ENCODE measurements at regions not wholly inside any gene's neighbourhood (a gene's known extent, or its start where the extent isn't known, plus 50 kb on each side); places are given as distances from the start of the nearest gene placed in this dataset.

- H3K4me3 ChIP-seq (replicated peaks; ENCODE audit: low read depth, low read length), result no peak overlapping the region
- no peak for DNase-seq (ENCODE audit: low read depth)
- TF ChIP-seq CTCF (IDR thresholded peaks at IDR 0.05; ENCODE audit: low read length, missing control alignments), result no peak
Observed at GRCh38 chr15:25234831-25235230, 204.0 kb downstream of the UBE3A start.

- no peak for TF ChIP-seq CTCF (IDR thresholded peaks at IDR 0.05; ENCODE audit: low read length, missing control alignments)
- DNase-seq (ENCODE audit: low read depth), result no peak
- no peak overlapping the region for H3K4me3 ChIP-seq (replicated peaks; ENCODE audit: low read depth, low read length)
Observed at GRCh38 chr15:25235391-25235790, 203.4 kb downstream of the UBE3A start.

DNA sequence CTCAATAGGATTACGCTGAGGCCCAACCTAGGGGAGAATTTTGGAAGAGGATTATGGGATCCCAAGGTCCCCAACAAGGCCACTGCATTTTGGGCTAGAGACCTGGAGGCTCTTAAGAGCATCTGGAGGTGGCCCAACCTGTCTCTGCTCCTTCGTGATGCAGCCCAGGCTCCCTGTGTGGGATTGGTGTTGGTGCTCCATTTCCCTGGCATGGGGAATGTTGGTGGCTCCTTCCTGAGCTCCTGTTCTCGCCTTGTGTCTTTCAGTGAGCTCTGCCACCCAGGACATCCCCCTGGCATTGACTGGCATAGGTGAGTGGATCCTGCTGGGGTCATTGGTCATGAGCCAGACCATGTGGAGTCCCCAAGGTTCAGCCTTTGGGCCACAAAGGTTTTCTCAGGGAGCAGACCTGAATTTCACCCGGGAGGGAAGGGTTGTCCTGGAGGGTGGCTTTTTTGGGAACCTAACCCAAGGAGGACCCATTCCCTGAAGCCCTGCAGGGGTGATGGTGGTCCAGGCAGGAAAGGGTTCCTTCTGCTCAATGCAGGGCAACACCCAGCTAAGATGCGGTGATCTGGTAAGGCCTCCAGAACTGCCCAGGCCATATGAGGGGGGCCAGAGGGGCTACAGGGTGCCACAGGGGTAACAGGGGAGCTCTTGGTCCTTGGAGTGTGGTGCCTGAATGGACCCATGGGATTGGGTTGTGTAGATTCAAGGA is 202.5 kb downstream of the UBE3A start:
- no peak for DNase-seq (ENCODE audit: low read depth)
- no peak for TF ChIP-seq CTCF (IDR thresholded peaks at IDR 0.05; ENCODE audit: low read length, missing control alignments)
- H3K4me3 ChIP-seq (replicated peaks; ENCODE audit: low read depth, low read length), result no peak overlapping the region

GRCh38 chr15:25236861-25237155 is 202.0 kb downstream of the UBE3A start:
- TF ChIP-seq CTCF (IDR thresholded peaks at IDR 0.05; ENCODE audit: low read length, missing control alignments), result no peak
- H3K4me3 ChIP-seq (replicated peaks; ENCODE audit: low read depth, low read length), result no peak overlapping the region
- no peak for DNase-seq (ENCODE audit: low read depth)

DNA sequence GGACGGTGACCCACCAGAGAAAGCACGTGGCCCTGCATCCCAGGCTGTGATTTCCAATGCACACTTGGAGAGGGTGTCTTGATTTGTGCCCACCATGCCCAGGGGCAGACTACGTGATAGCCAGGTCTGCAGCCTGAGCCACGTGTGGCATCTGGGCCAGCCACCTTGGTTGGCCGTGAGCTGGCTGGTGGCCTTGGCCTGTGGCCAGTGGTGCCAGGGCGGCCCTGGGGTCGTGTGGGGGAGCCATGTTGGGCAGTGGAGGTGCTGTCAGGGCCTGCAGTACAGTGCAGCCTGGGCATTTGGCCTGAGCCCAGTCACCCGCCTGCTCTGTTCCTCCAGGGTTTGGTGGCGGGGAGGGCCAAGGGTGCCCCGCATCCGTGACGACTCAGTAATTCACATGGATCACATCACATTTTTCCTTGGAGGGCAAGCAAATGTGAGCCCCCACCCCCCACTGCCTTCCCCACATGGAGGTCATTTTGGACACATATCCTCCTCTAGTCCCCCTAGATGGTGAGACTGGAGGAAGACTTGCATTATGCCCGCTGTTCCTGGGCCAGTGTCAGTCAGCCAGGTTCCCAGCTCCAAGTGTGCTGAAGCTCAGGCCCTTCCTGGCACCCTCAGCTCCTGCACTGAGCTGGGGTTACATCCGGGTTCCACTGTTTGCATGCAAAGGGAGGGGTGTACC is 201.4 kb downstream of the UBE3A start:
- DNase-seq (ENCODE audit: low read depth), result no peak
- H3K4me3 ChIP-seq (replicated peaks; ENCODE audit: low read depth, low read length), result no peak overlapping the region
- TF ChIP-seq CTCF (IDR thresholded peaks at IDR 0.05; ENCODE audit: low read length, missing control alignments), result no peak

DNA sequence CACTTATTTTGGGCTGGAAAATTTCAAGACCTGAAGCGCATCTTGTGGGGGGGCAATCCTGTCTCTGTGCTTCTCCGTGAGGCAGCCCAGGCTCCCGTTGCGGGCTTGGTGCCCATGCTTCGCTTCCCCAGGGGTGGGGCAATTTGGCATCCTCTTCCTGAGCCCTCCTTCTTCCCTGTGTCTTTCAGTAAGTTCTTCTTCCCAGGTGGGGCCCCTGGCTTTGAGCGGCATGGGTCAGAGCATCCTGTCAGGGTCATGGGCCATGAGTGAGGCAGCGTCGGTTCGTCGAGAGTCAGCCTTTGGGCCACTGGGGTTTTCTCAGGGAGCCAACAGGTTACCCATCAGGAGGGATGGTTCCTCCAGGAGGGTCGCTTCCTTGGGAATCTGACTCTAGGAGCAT is 200.7 kb downstream of the UBE3A start:
- TF ChIP-seq CTCF (IDR thresholded peaks at IDR 0.05; ENCODE audit: low read length, missing control alignments), result no peak
- no peak overlapping the region for H3K4me3 ChIP-seq (replicated peaks; ENCODE audit: low read depth, low read length)
- no peak for DNase-seq (ENCODE audit: low read depth)
